Kidney glomerular epithelial cell (primary cell): ENCODE measurements at regions not wholly inside any gene's neighbourhood (a gene's known extent, or its start where the extent isn't known, plus 50 kb on each side); places are given as distances from the start of the nearest gene placed in this dataset.

ENCODE experiments used
- DNase-seq: peaks from one replicate; lab custom pipeline; 2025; lab: John Stamatoyannopoulos, UW

GRCh38 chr4:158008551-158009218, 164.1 kb downstream of the GASK1B start:
- DNase-seq: peak; percentile 90

GRCh38 chr4:158007566-158007965, 165.3 kb downstream of the GASK1B start:
- DNase-seq: no peak

- no peak for DNase-seq
These were observed 165.8 kb downstream of the GASK1B start for GRCh38 chr4:158006990-158007389.

- no peak for DNase-seq
These were observed 167.8 kb downstream of the GASK1B start for GRCh38 chr4:158005021-158005420.

- DNase-seq: no peak
These were observed 168.7 kb downstream of the GASK1B start for GRCh38 chr4:158004101-158004500.

- DNase-seq: no peak
These were observed 169.6 kb downstream of the GASK1B start for GRCh38 chr4:158003212-158003611.

GRCh38 chr4:158002173-158002572, 170.7 kb downstream of the GASK1B start:
- DNase-seq: no peak

GRCh38 chr4:158001756-158002155, 171.1 kb downstream of the GASK1B start:
- no peak for DNase-seq

- DNase-seq: no peak
These were observed 173.1 kb downstream of the GASK1B start for GRCh38 chr4:157999723-158000122.

- DNase-seq: no peak
These were observed 175.5 kb downstream of the GASK1B start for GRCh38 chr4:157997296-157997695.

- no peak for DNase-seq
These were observed 176.5 kb downstream of the GASK1B start for GRCh38 chr4:157996061-157997028.

GRCh38 chr4:157994863-157995262, 178.0 kb downstream of the GASK1B start:
- DNase-seq: no peak

- no peak for DNase-seq
These were observed 179.6 kb downstream of the GASK1B start for GRCh38 chr4:157992948-157993839.

- peak; percentile 81 for DNase-seq
These were observed 180.7 kb downstream of the GASK1B start for GRCh38 chr4:157992038-157992705.

- DNase-seq: no peak
These were observed 184.2 kb downstream of the GASK1B start for GRCh38 chr4:157988641-157989040.

GRCh38 chr4:157984285-157984911, 188.4 kb downstream of the GASK1B start:
- no peak for DNase-seq

GRCh38 chr4:157983300-157983699, 189.5 kb downstream of the GASK1B start:
- DNase-seq: no peak

- no peak for DNase-seq
These were observed 192.7 kb downstream of the GASK1B start for GRCh38 chr4:157980158-157980557.

GRCh38 chr4:157978680-157979361, 194.0 kb downstream of the GASK1B start:
- peak; percentile 60 for DNase-seq

- DNase-seq: no peak
These were observed 195.7 kb downstream of the GASK1B start for GRCh38 chr4:157977086-157977485.
